Smooth muscle cell (in vitro differentiated cells): ENCODE measurements at regions not wholly inside any gene's neighbourhood (a gene's known extent, or its start where the extent isn't known, plus 50 kb on each side); places are given as distances from the start of the nearest gene placed in this dataset.
"Not testable (repeated sequence)": the region's sequence is repeated elsewhere in the genome, so short reads cannot be mapped to it uniquely, and the experiment has no call there.

Experiments
- DNase-seq: peaks from one replicate; lab custom pipeline; 2025; ENCODE audit not compliant: unreplicated experiment; lab: John Stamatoyannopoulos, UW
- H2AFZ ChIP-seq: fragments of 200-600 bp; sonication (generic); 2 replicates; pipeline ENCODE4 v1.6.0; 2016; ENCODE audit warnings: antibody characterized with exemption, low read depth, mild to moderate bottlenecking
- H3F3A ChIP-seq: fragments of 200-600 bp; sonication (generic); 2 replicates; pipeline ENCODE4 v1.6.0; 2017; ENCODE audit warnings: antibody characterized with exemption, low read depth
- H3K27ac ChIP-seq: fragments of 200-600 bp; sonication (generic); 2 replicates; pipeline ENCODE4 v1.5.1; 2016; ENCODE audit warnings: low read depth, mild to moderate bottlenecking
- H3K27me3 ChIP-seq: fragments of 200-600 bp; sonication (generic); 2 replicates; pipeline ENCODE4 v1.6.1; 2016; ENCODE audit warnings: low read depth, mild to moderate bottlenecking
- H3K36me3 ChIP-seq: fragments of 200-600 bp; sonication (generic); 2 replicates; pipeline ENCODE4 v1.5.1; 2016; ENCODE audit warnings: low read depth
- H3K4me1 ChIP-seq: fragments of 200-600 bp; sonication (generic); 2 replicates; pipeline ENCODE4 v1.5.1; 2016; ENCODE audit warnings: low read depth
- H3K4me2 ChIP-seq: fragments of 200-600 bp; sonication (generic); 2 replicates; pipeline ENCODE4 v1.6.0; 2016; ENCODE audit warnings: mild to moderate bottlenecking
- H3K4me3 ChIP-seq: fragments of 200-600 bp; sonication (generic); 2 replicates; pipeline ENCODE4 v1.5.1; 2016; ENCODE audit warnings: mild to moderate bottlenecking
- H3K79me2 ChIP-seq: fragments of 200-600 bp; sonication (generic); 2 replicates; pipeline ENCODE4 v1.6.0; 2016; ENCODE audit warnings: low read depth, mild to moderate bottlenecking
- H3K9ac ChIP-seq: fragments of 200-600 bp; sonication (generic); 2 replicates; pipeline ENCODE4 v1.6.0; 2016; ENCODE audit warnings: low read depth
- H3K9me3 ChIP-seq: fragments of 200-600 bp; sonication (generic); replicated peaks from 2 replicates; pipeline ENCODE4 v1.5.1; 2016; ENCODE audit warnings: low read depth
- H4K20me1 ChIP-seq: fragments of 200-600 bp; sonication (generic); 2 replicates; pipeline ENCODE4 v1.6.0; 2016; ENCODE audit warnings: low read depth
- CTCF ChIP-seq: fragments of 200-600 bp; sonication (generic); IDR thresholded peaks from 2 replicates; pipeline ENCODE4 v1.5.1; 2017; ENCODE audit warnings: borderline replicate concordance, mild to moderate bottlenecking, antibody characterized with exemption; ENCODE audit not compliant: insufficient read depth, poor library complexity, severe bottlenecking
- WGBS: methylation state at CpG from one replicate; pipeline ENCODE4 v1.1.7; 2016; ENCODE audit warnings: low lambda C conversion rate; 5-methylcytosine and 5-hydroxymethylcytosine counted together

GRCh38 chr3:88301273-88301995 is 151.7 kb downstream of the C3orf38 start:
- no peak overlapping the region for H3K9ac ChIP-seq
- no peak overlapping the region for H3K4me2 ChIP-seq
- no peaks in the 10 kb centered on the region for H3K79me2 ChIP-seq
- H3K9me3 ChIP-seq: no peaks in the 10 kb centered on the region
- H4K20me1 ChIP-seq: no peaks in the 10 kb centered on the region
- TF ChIP-seq CTCF: no peak
- no peaks in the 10 kb centered on the region for H3K27me3 ChIP-seq
- no peak for DNase-seq
- no peak overlapping the region for H3K4me3 ChIP-seq
- 81% methylated on average over 3 of the region's 3 CpGs for WGBS
- no peaks in the 10 kb centered on the region for H3F3A ChIP-seq
- no peaks in the 10 kb centered on the region for H3K4me1 ChIP-seq
- H3K36me3 ChIP-seq: no peaks in the 10 kb centered on the region
- no peak overlapping the region for H3K27ac ChIP-seq
- H2AFZ ChIP-seq: no peak overlapping the region

DNA sequence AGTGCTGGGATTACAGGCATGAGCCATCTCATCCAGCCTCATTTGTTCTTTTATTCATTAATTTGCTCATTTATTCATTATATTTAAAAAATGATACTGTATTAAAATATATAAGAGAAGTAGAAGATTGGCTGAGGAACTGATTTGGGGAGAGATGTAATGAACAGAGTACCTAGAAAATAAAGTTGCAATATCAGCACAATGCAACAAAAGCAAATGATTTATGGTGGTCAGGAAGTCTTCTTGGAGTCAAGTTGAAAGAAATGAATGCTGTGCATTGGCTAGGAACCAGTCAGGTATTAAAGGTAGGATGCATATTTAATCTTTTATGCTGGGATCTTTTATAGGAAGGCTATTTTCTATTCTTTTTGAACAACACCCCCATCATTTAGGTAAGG is 152.2 kb downstream of the C3orf38 start:
- Histone ChIP-seq H3K9ac (no peak overlapping the region), H3K27me3 (no peaks in the 10 kb centered on the region), H3K79me2 (no peaks in the 10 kb centered on the region), H3K36me3 (no peaks in the 10 kb centered on the region), H2AFZ (no peak overlapping the region), H3K9me3 (no peaks in the 10 kb centered on the region), H3F3A (no peaks in the 10 kb centered on the region), H3K4me3 (no peak overlapping the region), H3K27ac (no peak overlapping the region), H4K20me1 (no peaks in the 10 kb centered on the region), H3K4me2 (no peak overlapping the region), H3K4me1 (no peaks in the 10 kb centered on the region)
- TF ChIP-seq CTCF: no peak
- no peak for DNase-seq

DNA sequence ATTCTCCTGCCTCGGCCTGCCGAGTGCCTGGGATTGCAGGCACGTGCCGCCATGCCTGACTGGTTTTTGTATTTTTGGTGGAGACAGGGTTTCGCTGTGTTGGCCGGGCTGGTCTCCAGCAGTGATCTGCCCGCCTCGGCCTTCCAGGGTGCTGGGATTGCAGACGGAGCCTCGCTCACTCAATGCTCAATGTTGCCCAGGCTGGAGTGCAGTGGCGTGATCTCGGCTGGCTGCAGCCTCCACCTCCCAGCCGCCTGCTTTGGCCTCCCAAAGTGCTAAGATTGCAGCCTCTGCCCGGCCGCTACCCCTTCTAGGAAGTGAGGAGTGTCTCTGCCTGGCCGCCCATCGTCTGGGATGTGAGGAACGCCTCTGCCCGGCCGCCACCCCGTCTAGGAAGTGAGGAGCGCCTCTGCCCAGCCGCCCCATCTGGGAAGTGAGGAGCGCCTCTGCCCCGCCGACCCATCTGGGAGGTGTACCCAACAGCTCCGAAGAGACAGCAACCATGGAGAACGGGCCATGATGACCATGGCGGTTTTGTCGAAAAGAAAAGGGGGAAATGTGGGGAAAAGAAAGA is 153.7 kb downstream of the C3orf38 start:
- H3K4me2 ChIP-seq, H4K20me1 ChIP-seq, H2AFZ ChIP-seq, H3K4me3 ChIP-seq, DNase-seq, H3K27ac ChIP-seq, H3F3A ChIP-seq, H3K9me3 ChIP-seq, H3K4me1 ChIP-seq, H3K79me2 ChIP-seq, H3K9ac ChIP-seq, H3K36me3 ChIP-seq, H3K27me3 ChIP-seq: not testable (repeated sequence)
- WGBS: 95% methylated on average over 30 of the region's 30 CpGs

- no peaks in the 10 kb centered on the region for H3K4me1 ChIP-seq
- H4K20me1 ChIP-seq: no peaks in the 10 kb centered on the region
- H3F3A ChIP-seq: no peaks in the 10 kb centered on the region
- no peak overlapping the region for H3K9ac ChIP-seq
- H3K79me2 ChIP-seq: no peaks in the 10 kb centered on the region
- H3K4me2 ChIP-seq: no peak overlapping the region
- no peak overlapping the region for H3K27ac ChIP-seq
- H3K27me3 ChIP-seq: no peaks in the 10 kb centered on the region
- no peak for DNase-seq
- H3K9me3 ChIP-seq: no peaks in the 10 kb centered on the region
- no peak overlapping the region for H2AFZ ChIP-seq
- TF ChIP-seq CTCF: no peak
- WGBS: 59% methylated on average over 12 of the region's 12 CpGs
- H3K36me3 ChIP-seq: no peaks in the 10 kb centered on the region
- no peak overlapping the region for H3K4me3 ChIP-seq
Measured at GRCh38 chr3:88307666-88308065, 157.9 kb downstream of the C3orf38 start.
